ENCODE measurements at regions not wholly inside any gene's neighbourhood (a gene's known extent, or its start where the extent isn't known, plus 50 kb on each side); places are given as distances from the start of the nearest gene placed in this dataset.

DNA sequence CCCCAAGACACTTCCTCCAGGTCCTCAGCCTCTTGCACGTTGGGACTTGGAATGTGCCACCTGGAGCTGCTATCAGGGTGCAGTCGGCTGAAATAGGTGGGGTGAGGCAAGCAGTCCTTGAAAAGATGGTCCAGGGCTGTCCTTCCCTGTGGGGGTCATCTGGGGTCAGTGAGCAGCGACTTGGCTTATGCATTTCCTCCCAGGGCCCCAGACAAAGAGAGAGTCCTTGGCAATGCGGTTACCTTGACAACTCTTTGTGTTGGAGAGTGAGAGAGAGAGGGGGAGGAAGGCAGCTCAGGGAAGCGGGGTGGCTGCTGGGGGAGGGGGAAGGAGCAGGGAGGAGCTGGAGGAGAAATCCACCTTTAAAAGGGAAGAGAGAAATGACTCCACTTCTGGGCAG, 93.8 kb downstream of the MIAT start:
- TF ChIP-seq GATA2 (IDR thresholded peaks at IDR 0.05; ENCODE audit: low read depth, low read length) (no peak), GATA3 (IDR thresholded peaks at IDR 0.05; ENCODE audit: low read depth, low read length) (no peak)
